ENCODE measurements at regions not wholly inside any gene's neighbourhood (a gene's known extent, or its start where the extent isn't known, plus 50 kb on each side); places are given as distances from the start of the nearest gene placed in this dataset.

DNA sequence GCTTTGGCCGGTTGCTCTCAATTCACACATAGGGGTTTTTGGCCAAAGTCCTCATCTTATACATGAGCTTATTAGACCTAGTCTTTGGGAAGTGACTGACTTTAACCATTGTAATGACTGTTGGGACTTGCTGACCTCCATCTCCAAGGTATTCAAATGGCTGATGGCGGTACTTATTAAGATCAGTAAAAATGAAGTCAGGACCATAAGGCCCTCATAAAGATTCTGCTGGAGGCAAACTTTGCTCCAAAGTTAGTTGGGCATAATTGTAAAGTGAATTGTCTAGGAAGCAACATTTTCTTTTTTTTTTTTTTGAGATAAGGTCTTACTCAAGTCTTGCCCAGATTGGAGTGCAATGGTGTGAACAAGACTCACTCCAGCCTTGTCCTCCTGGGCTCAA lies 76.3 kb upstream of the MKLN1 start:
- TF ChIP-seq POLR2A (IDR thresholded peaks at IDR 0.05) = no peak
- TF ChIP-seq, protein P1, sequence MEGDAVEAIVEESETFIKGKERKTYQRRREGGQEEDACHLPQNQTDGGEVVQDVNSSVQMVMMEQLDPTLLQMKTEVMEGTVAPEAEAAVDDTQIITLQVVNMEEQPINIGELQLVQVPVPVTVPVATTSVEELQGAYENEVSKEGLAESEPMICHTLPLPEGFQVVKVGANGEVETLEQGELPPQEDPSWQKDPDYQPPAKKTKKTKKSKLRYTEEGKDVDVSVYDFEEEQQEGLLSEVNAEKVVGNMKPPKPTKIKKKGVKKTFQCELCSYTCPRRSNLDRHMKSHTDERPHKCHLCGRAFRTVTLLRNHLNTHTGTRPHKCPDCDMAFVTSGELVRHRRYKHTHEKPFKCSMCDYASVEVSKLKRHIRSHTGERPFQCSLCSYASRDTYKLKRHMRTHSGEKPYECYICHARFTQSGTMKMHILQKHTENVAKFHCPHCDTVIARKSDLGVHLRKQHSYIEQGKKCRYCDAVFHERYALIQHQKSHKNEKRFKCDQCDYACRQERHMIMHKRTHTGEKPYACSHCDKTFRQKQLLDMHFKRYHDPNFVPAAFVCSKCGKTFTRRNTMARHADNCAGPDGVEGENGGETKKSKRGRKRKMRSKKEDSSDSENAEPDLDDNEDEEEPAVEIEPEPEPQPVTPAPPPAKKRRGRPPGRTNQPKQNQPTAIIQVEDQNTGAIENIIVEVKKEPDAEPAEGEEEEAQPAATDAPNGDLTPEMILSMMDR (IDR thresholded peaks at IDR 0.05 in 4 of 5, conservative IDR thresholded peaks at IDR 0.05 in 1 of 5) = no peak

Data from gastrocnemius medialis (tissue), 4 donors.